ENCODE measurements at regions not wholly inside any gene's neighbourhood (a gene's known extent, or its start where the extent isn't known, plus 50 kb on each side); places are given as distances from the start of the nearest gene placed in this dataset.

- WGBS, 2 donors, result 83 to 87% methylated on average over 3 of the region's 3 CpGs
- TF ChIP-seq CTCF (IDR thresholded peaks at IDR 0.05) (no peak), POLR2A (IDR thresholded peaks at IDR 0.05) (no peak)
- H3K4me3 ChIP-seq (ENCODE audit: low read depth, poor library complexity, severe bottlenecking), result no peak overlapping the region
- no peak for DNase-seq (ENCODE audit: low spot score in 2 of 2)
- intact Hi-C loops (cut with DNase I; ENCODE audit: low total_unique reads), result no loop called here
Observed at GRCh38 chr7:125391921-125392320, 462.3 kb upstream of the POT1 start.

GRCh38 chr7:125390981-125391380 lies 461.4 kb upstream of the POT1 start:
- 50 to 56% methylated on average over 3 of the region's 3 CpGs for WGBS, 2 donors
- TF ChIP-seq POLR2A (IDR thresholded peaks at IDR 0.05) (no peak), CTCF (IDR thresholded peaks at IDR 0.05) (no peak)
- H3K4me3 ChIP-seq (ENCODE audit: low read depth, poor library complexity, severe bottlenecking), result no peak overlapping the region
- intact Hi-C loops (cut with DNase I; ENCODE audit: low total_unique reads), result no loop called here
- DNase-seq (ENCODE audit: low spot score in 2 of 2), result no peak

GRCh38 chr7:125386211-125386610 lies 456.6 kb upstream of the POT1 start:
- TF ChIP-seq CTCF (IDR thresholded peaks at IDR 0.05) (no peak), POLR2A (IDR thresholded peaks at IDR 0.05) (no peak)
- DNase-seq (ENCODE audit: low spot score in 2 of 2), result no peak
- 53 to 59% methylated on average over 3 of the region's 3 CpGs for whole genome bisulfite sequencing, 2 donors
- no peak overlapping the region for H3K4me3 ChIP-seq (ENCODE audit: low read depth, poor library complexity, severe bottlenecking)
- intact Hi-C loops (cut with DNase I; ENCODE audit: low total_unique reads), result no loop called here

GRCh38 chr7:125383324-125383723 lies 453.7 kb upstream of the POT1 start:
- intact Hi-C loops (cut with DNase I; ENCODE audit: low total_unique reads), result no loop called here
- no peak for DNase-seq (ENCODE audit: low spot score in 2 of 2)
- 31 to 34% methylated on average over 2 of the region's 2 CpGs for WGBS, 2 donors
- TF ChIP-seq CTCF (IDR thresholded peaks at IDR 0.05) (no peak), POLR2A (IDR thresholded peaks at IDR 0.05) (no peak)
- no peak overlapping the region for H3K4me3 ChIP-seq (ENCODE audit: low read depth, poor library complexity, severe bottlenecking)

- DNase-seq (ENCODE audit: low spot score in 2 of 2), result no peak
- no peak for TF ChIP-seq POLR2A (IDR thresholded peaks at IDR 0.05)
- H3K4me3 ChIP-seq (ENCODE audit: low read depth, poor library complexity, severe bottlenecking), result no peak overlapping the region
- WGBS, 2 donors, result 80 to 83% methylated on average over 1 of the region's 1 CpG
- intact Hi-C loops (cut with DNase I; ENCODE audit: low total_unique reads), result no loop called here
Observed at GRCh38 chr7:125382401-125382800, 452.8 kb upstream of the POT1 start.

GRCh38 chr7:125375942-125376341 lies 446.3 kb upstream of the POT1 start:
- intact Hi-C loops (cut with DNase I; ENCODE audit: low total_unique reads), result no loop called here
- TF ChIP-seq CTCF (IDR thresholded peaks at IDR 0.05) (no peak), POLR2A (IDR thresholded peaks at IDR 0.05) (no peak)
- 32 to 37% methylated on average over 3 of the region's 3 CpGs for WGBS, 2 donors
- no peak for DNase-seq (ENCODE audit: low spot score in 2 of 2)
- H3K4me3 ChIP-seq (ENCODE audit: low read depth, poor library complexity, severe bottlenecking), result no peak overlapping the region
